Mucosa of rectum (tissue), 2 donors: ENCODE measurements at regions not wholly inside any gene's neighbourhood (a gene's known extent, or its start where the extent isn't known, plus 50 kb on each side); places are given as distances from the start of the nearest gene placed in this dataset.
"Not testable (repeated sequence)": the region's sequence is repeated elsewhere in the genome, so short reads cannot be mapped to it uniquely, and the experiment has no call there.

Source experiments
- H3K27ac ChIP-seq, 2 donors: one replicate each; pipeline ENCODE4 v1.7.0; 2013; ENCODE audit warnings: inconsistent platforms in 2 of 2, low read depth in 2 of 2, low read length in 2 of 2
- H3K27me3 ChIP-seq, 2 donors: one replicate each; pipeline ENCODE4 v1.7.0; 2013; ENCODE audit warnings: low read length in 2 of 2; ENCODE audit not compliant: control insufficient read depth in 2 of 2, insufficient read depth in 2 of 2
- H3K36me3 ChIP-seq, 2 donors: one replicate each; pipeline ENCODE4 v1.7.0; 2013; ENCODE audit warnings: low read length in 2 of 2; ENCODE audit not compliant: control insufficient read depth in 2 of 2, insufficient read depth in 2 of 2
- H3K4me1 ChIP-seq, 2 donors: one replicate each; pipeline ENCODE4 v1.7.0; 2013; ENCODE audit warnings: low read length in 2 of 2, mild to moderate bottlenecking in 1 of 2; ENCODE audit not compliant: control insufficient read depth in 2 of 2, insufficient read depth in 2 of 2
- H3K4me3 ChIP-seq, 2 donors: one replicate each; pipeline ENCODE4 v1.7.0; 2013; ENCODE audit warnings: low read length in 2 of 2
- H3K9ac ChIP-seq, 2 donors: one replicate each; pipeline ENCODE4 v1.7.0; 2013; ENCODE audit warnings: low read length in 2 of 2, low read depth in 1 of 2, mild to moderate bottlenecking in 1 of 2
- H3K9me3 ChIP-seq, 2 donors: one replicate each; pipeline ENCODE4 v1.7.0; 2013; ENCODE audit warnings: low read length in 2 of 2; ENCODE audit not compliant: control insufficient read depth in 2 of 2
- donor health status: healthy.
- donor health status: Normal muscosa, but diverticular disease.

GRCh38 chr6:127406722-127407121 is 52.5 kb downstream of the KIAA0408 start:
- H3K4me1 ChIP-seq, H3K27me3 ChIP-seq, H3K9me3 ChIP-seq, H3K9ac ChIP-seq, H3K4me3 ChIP-seq, H3K36me3 ChIP-seq: not testable (repeated sequence)
- H3K27ac ChIP-seq: peak overlapping the region in 1 of 2 donors; percentile 52

- H3K36me3 ChIP-seq: no peaks in the 10 kb centered on the region
- no peaks in the 10 kb centered on the region for H3K4me1 ChIP-seq
- H3K27me3 ChIP-seq: no peaks in the 10 kb centered on the region
These were observed 53.1 kb downstream of the KIAA0408 start for GRCh38 chr6:127406122-127406521.

GRCh38 chr6:127404594-127405178 is 54.5 kb downstream of the KIAA0408 start:
- H3K36me3 ChIP-seq: no peaks in the 10 kb centered on the region
- peak overlapping the region in 1 of 2 donors; percentile 38 for H3K27ac ChIP-seq

More at GRCh38 chr6:127406122-127406521, 53.1 kb downstream of the KIAA0408 start:
- Histone ChIP-seq H3K9me3 (no peaks in the 10 kb centered on the region), H3K9ac (no peak overlapping the region), H3K4me3 (no peak overlapping the region), H3K27ac (peak overlapping the region in 1 of 2 donors; percentile 52)

GRCh38 chr6:127404133-127404532 is 55.1 kb downstream of the KIAA0408 start:
- no peaks in the 10 kb centered on the region for H3K27me3 ChIP-seq
- H3K4me1 ChIP-seq: no peaks in the 10 kb centered on the region
- no peaks in the 10 kb centered on the region for H3K9me3 ChIP-seq
- H3K36me3 ChIP-seq: no peaks in the 10 kb centered on the region
- H3K4me3 ChIP-seq: peak overlapping the region in 1 of 2 donors; percentile 2
- no peak overlapping the region for H3K9ac ChIP-seq
- H3K27ac ChIP-seq: peak overlapping the region in 1 of 2 donors; percentile 43

More at GRCh38 chr6:127404594-127405178, 54.5 kb downstream of the KIAA0408 start:
- Histone ChIP-seq H3K4me3 (no peak overlapping the region), H3K9ac (no peak overlapping the region), H3K4me1 (no peaks in the 10 kb centered on the region), H3K27me3 (no peaks in the 10 kb centered on the region), H3K9me3 (no peaks in the 10 kb centered on the region)

GRCh38 chr6:127403636-127404035 is 55.6 kb downstream of the KIAA0408 start:
- no peak overlapping the region for H3K4me3 ChIP-seq
- H3K27ac ChIP-seq: peak overlapping the region in 1 of 2 donors; percentile 43
- H3K9ac ChIP-seq: no peak overlapping the region
- H3K27me3 ChIP-seq: no peaks in the 10 kb centered on the region
- no peaks in the 10 kb centered on the region for H3K4me1 ChIP-seq
- no peaks in the 10 kb centered on the region for H3K9me3 ChIP-seq
- H3K36me3 ChIP-seq: no peaks in the 10 kb centered on the region

- H3K4me3 ChIP-seq: no peak overlapping the region
- no peaks in the 10 kb centered on the region for H3K9me3 ChIP-seq
- no peak overlapping the region for H3K9ac ChIP-seq
- H3K4me1 ChIP-seq: peaks cover 0 to under 1% of the 10 kb centered on the region in 2 donors
- H3K27me3 ChIP-seq: no peaks in the 10 kb centered on the region
- no peak overlapping the region for H3K27ac ChIP-seq
- H3K36me3 ChIP-seq: no peaks in the 10 kb centered on the region
These were observed 56.1 kb downstream of the KIAA0408 start for GRCh38 chr6:127402890-127403617.

GRCh38 chr6:127397729-127398630 is 54.6 kb upstream of the ECHDC1 start:
- no peak overlapping the region for H3K4me3 ChIP-seq
- H3K9me3 ChIP-seq: no peaks in the 10 kb centered on the region
- H3K36me3 ChIP-seq: no peaks in the 10 kb centered on the region
- H3K9ac ChIP-seq: no peak overlapping the region
- peak overlapping the region in 1 of 2 donors; percentile 64 for H3K27ac ChIP-seq
- peaks cover 4% of the 10 kb centered on the region in 2 donors for H3K4me1 ChIP-seq
- H3K27me3 ChIP-seq: no peaks in the 10 kb centered on the region

GRCh38 chr6:127397171-127397597 is 53.8 kb upstream of the ECHDC1 start:
- H3K27ac ChIP-seq: peak overlapping the region in 1 of 2 donors; percentile 64
- H3K4me3 ChIP-seq, H3K9me3 ChIP-seq, H3K4me1 ChIP-seq, H3K9ac ChIP-seq, H3K27me3 ChIP-seq, H3K36me3 ChIP-seq: not testable (repeated sequence)
